Prostate gland (tissue), 2 donors: ENCODE measurements at regions not wholly inside any gene's neighbourhood (a gene's known extent, or its start where the extent isn't known, plus 50 kb on each side); places are given as distances from the start of the nearest gene placed in this dataset.

ENCODE experiments used
- CTCF ChIP-seq, 4 experiments: fragments of 200-600 bp in 2 of 4; fragments of 450-650 bp in 2 of 4; sonication (generic) in 2 of 4; IDR thresholded peaks; 1 replicate in 3 of 4; 2 replicates in 1 of 4; pipeline ENCODE4 v1.5.1; 2016 to 2019; ENCODE audit warnings: antibody characterized with exemption in 4 of 4, mild to moderate bottlenecking in 2 of 4, moderate library complexity in 2 of 4
- POLR2AphosphoS5 ChIP-seq: sonication (generic); formaldehyde crosslinking; IDR thresholded peaks from one replicate; pipeline ENCODE4 v1.6.1; 2017; ENCODE audit warnings: antibody characterized with exemption

- no peak for TF ChIP-seq POLR2AphosphoS5
- TF ChIP-seq CTCF (IDR thresholded peaks at IDR 0.05): no peak
Measured at GRCh38 chr10:76615049-76615448, 1022.6 kb downstream of the KCNMA1 start.
